ENCODE measurements at regions not wholly inside any gene's neighbourhood (a gene's known extent, or its start where the extent isn't known, plus 50 kb on each side); places are given as distances from the start of the nearest gene placed in this dataset.

DNA sequence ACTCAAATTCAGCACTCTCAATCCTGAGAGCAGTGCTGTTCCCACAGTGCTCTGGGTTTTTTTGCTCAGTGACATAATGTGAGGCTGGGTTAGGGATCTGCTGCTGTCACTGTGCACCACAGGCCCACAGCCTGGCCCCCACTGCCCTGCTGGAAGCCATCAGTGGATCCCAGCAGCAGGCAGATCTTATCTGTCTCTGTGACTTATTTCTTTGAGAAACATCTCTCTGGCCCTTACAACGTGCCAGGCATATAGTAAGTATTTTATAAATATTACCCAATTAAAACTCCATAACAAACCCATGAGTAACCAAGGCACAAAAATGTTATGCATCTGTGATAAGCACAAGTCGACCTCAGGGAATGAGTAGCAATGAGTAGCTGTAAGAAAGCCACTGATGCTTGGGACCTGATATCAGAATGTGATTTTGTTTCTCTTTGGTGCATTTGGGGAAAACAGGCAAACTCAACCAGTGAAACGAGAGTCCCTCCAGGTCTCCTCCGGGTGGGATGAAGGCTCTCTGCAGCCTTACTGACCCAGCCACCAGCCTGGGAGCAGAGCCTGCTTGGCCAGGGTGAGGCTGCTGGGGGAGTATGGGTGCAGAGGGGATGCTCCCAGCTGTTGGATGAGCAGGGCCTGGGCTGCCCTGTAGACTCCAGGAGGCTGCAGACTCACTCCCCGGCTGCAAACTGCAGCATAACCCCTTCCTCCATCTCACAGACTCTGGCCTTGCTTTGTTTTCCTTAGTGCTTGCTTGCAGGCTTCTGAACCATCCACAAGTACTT is 172.7 kb upstream of the LNX1 start:
- peaks cover 23% of the 10 kb centered on the region for H3K4me1 Mint-ChIP-seq (ENCODE audit: low read depth, unreplicated experiment)
- peak overlapping the region; percentile 83 for H3K27ac Mint-ChIP-seq (ENCODE audit: unreplicated experiment)
- no peaks in the 10 kb centered on the region for H3K27me3 Mint-ChIP-seq (ENCODE audit: low read depth, unreplicated experiment)
- no peaks in the 10 kb centered on the region for H3K9me3 Mint-ChIP-seq (ENCODE audit: unreplicated experiment)
- Histone ChIP-seq H3K4me1 (ENCODE audit: insufficient read depth, low read length) (peaks cover 22% of the 10 kb centered on the region), H3K4me2 (ENCODE audit: low read length) (peak overlapping the region; percentile 73), H4K20me1 (ENCODE audit: insufficient read depth, low read length) (no peaks in the 10 kb centered on the region), H3K36me3 (ENCODE audit: insufficient read depth, low read length) (no peaks in the 10 kb centered on the region), H3K27ac (ENCODE audit: low read depth, low read length) (peak overlapping the region; percentile 58), H2AFZ (ENCODE audit: low read depth, low read length) (peak overlapping the region; percentile 29), H3K9me3 (ENCODE audit: insufficient read depth, low read depth, low read length) (no peaks in the 10 kb centered on the region), H3K4me3 (ENCODE audit: insufficient read depth, low read depth, low read length) (no peak overlapping the region), H3K79me2 (ENCODE audit: insufficient read depth, low read length) (no peaks in the 10 kb centered on the region), H3K9ac (ENCODE audit: low read length) (no peak overlapping the region), H3K27me3 (ENCODE audit: insufficient read depth, low read length) (no peaks in the 10 kb centered on the region)
- DNase-seq (ENCODE audit: low read depth) (peak; percentile 93), FAIRE-seq (peak; percentile 93)
- H3K4me3 Mint-ChIP-seq (ENCODE audit: unreplicated experiment): peak overlapping the region; percentile 22
- TF ChIP-seq EZH2 (IDR thresholded peaks at IDR 0.05; ENCODE audit: insufficient read depth, low read length): no peak
- TF ChIP-seq, protein P1, sequence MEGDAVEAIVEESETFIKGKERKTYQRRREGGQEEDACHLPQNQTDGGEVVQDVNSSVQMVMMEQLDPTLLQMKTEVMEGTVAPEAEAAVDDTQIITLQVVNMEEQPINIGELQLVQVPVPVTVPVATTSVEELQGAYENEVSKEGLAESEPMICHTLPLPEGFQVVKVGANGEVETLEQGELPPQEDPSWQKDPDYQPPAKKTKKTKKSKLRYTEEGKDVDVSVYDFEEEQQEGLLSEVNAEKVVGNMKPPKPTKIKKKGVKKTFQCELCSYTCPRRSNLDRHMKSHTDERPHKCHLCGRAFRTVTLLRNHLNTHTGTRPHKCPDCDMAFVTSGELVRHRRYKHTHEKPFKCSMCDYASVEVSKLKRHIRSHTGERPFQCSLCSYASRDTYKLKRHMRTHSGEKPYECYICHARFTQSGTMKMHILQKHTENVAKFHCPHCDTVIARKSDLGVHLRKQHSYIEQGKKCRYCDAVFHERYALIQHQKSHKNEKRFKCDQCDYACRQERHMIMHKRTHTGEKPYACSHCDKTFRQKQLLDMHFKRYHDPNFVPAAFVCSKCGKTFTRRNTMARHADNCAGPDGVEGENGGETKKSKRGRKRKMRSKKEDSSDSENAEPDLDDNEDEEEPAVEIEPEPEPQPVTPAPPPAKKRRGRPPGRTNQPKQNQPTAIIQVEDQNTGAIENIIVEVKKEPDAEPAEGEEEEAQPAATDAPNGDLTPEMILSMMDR (IDR thresholded peaks at IDR 0.05; ENCODE audit: insufficient read depth, low read depth, low read length): no peak
- no peaks in the 10 kb centered on the region for H3K36me3 Mint-ChIP-seq (ENCODE audit: low read depth, unreplicated experiment)

GRCh38 chr4:53755656-53756055 is 164.4 kb upstream of the LNX1 start:
- Mint-ChIP-seq H3K4me3 (ENCODE audit: unreplicated experiment) (no peak overlapping the region), H3K4me1 (ENCODE audit: low read depth, unreplicated experiment) (no peaks in the 10 kb centered on the region), H3K27me3 (ENCODE audit: low read depth, unreplicated experiment) (peaks cover 2% of the 10 kb centered on the region), H3K9me3 (ENCODE audit: unreplicated experiment) (peaks cover 3% of the 10 kb centered on the region), H3K36me3 (ENCODE audit: low read depth, unreplicated experiment) (no peaks in the 10 kb centered on the region), H3K27ac (ENCODE audit: unreplicated experiment) (no peak overlapping the region)
- H3K27me3 ChIP-seq (ENCODE audit: insufficient read depth, low read length): no peaks in the 10 kb centered on the region
- no peaks in the 10 kb centered on the region for H3K36me3 ChIP-seq (ENCODE audit: insufficient read depth, low read length)
- no peak overlapping the region for H3K4me3 ChIP-seq (ENCODE audit: insufficient read depth, low read depth, low read length)
- no peak overlapping the region for H3K9ac ChIP-seq (ENCODE audit: low read length)
- H3K9me3 ChIP-seq (ENCODE audit: insufficient read depth, low read depth, low read length): no peaks in the 10 kb centered on the region
- H4K20me1 ChIP-seq (ENCODE audit: insufficient read depth, low read length): no peaks in the 10 kb centered on the region
- no peak overlapping the region for H2AFZ ChIP-seq (ENCODE audit: low read depth, low read length)
- TF ChIP-seq EZH2 (IDR thresholded peaks at IDR 0.05; ENCODE audit: insufficient read depth, low read length): no peak
- TF ChIP-seq, protein P1 (IDR thresholded peaks at IDR 0.05; ENCODE audit: insufficient read depth, low read depth, low read length): no peak
- H3K79me2 ChIP-seq (ENCODE audit: insufficient read depth, low read length): no peaks in the 10 kb centered on the region
- H3K4me1 ChIP-seq (ENCODE audit: insufficient read depth, low read length): no peaks in the 10 kb centered on the region
- H3K4me2 ChIP-seq (ENCODE audit: low read length): no peak overlapping the region
- no peak for DNase-seq (ENCODE audit: low read depth)
- FAIRE-seq: no peak
- no peak overlapping the region for H3K27ac ChIP-seq (ENCODE audit: low read depth, low read length)

DNA sequence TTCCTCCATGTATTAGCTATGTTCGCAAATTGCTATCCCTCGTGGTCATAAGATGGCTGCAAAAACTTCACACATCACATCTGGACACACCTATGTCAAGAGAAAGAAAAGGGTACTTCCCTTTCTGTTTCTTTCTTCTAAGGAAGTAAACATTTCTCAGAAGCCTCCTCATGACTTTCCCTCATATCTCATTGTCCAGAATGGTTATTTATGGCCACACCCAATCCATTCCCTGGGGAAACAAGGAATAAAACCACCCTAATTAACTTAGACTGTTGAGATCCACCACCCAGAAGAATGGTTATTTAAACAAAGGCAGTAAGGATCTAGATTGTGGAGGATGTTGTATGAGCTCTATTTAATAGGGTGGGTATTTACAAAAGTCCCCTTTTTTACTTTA is 160.8 kb upstream of the LNX1 start:
- Mint-ChIP-seq H3K27ac (ENCODE audit: unreplicated experiment) (no peak overlapping the region), H3K36me3 (ENCODE audit: low read depth, unreplicated experiment) (no peaks in the 10 kb centered on the region)
- TF ChIP-seq EZH2 (IDR thresholded peaks at IDR 0.05; ENCODE audit: insufficient read depth, low read length): no peak
- TF ChIP-seq, protein P1 (IDR thresholded peaks at IDR 0.05; ENCODE audit: insufficient read depth, low read depth, low read length): no peak

More for the DNA sequence above, 160.8 kb upstream of the LNX1 start:
- H3K4me2 ChIP-seq (ENCODE audit: low read length): no peak overlapping the region
- H3K9me3 ChIP-seq (ENCODE audit: insufficient read depth, low read depth, low read length): no peaks in the 10 kb centered on the region
- no peaks in the 10 kb centered on the region for H3K4me1 ChIP-seq (ENCODE audit: insufficient read depth, low read length)
- no peak overlapping the region for H3K9ac ChIP-seq (ENCODE audit: low read length)
- no peaks in the 10 kb centered on the region for H4K20me1 ChIP-seq (ENCODE audit: insufficient read depth, low read length)
- H3K4me3 ChIP-seq (ENCODE audit: insufficient read depth, low read depth, low read length): no peak overlapping the region
- no peaks in the 10 kb centered on the region for H3K36me3 ChIP-seq (ENCODE audit: insufficient read depth, low read length)
- Mint-ChIP-seq H3K4me1 (ENCODE audit: low read depth, unreplicated experiment) (no peaks in the 10 kb centered on the region), H3K4me3 (ENCODE audit: unreplicated experiment) (no peak overlapping the region), H3K9me3 (ENCODE audit: unreplicated experiment) (peaks cover 3% of the 10 kb centered on the region), H3K27me3 (ENCODE audit: low read depth, unreplicated experiment) (peaks cover 2% of the 10 kb centered on the region)
- no peak overlapping the region for H3K27ac ChIP-seq (ENCODE audit: low read depth, low read length)
- DNase-seq (ENCODE audit: low read depth) (no peak), FAIRE-seq (no peak)
- no peaks in the 10 kb centered on the region for H3K79me2 ChIP-seq (ENCODE audit: insufficient read depth, low read length)
- no peaks in the 10 kb centered on the region for H3K27me3 ChIP-seq (ENCODE audit: insufficient read depth, low read length)
- H2AFZ ChIP-seq (ENCODE audit: low read depth, low read length): no peak overlapping the region
